SK-N-DZ (cell line): ENCODE measurements at regions not wholly inside any gene's neighbourhood (a gene's known extent, or its start where the extent isn't known, plus 50 kb on each side); places are given as distances from the start of the nearest gene placed in this dataset.
"Not testable (repeated sequence)": the region's sequence is repeated elsewhere in the genome, so short reads cannot be mapped to it uniquely, and the experiment has no call there.

Experiments used
- DNase-seq: peaks from one replicate; pipeline ENCODE4 v3.0.0-alpha.2; 2015; ENCODE audit warnings: low spot score

DNA sequence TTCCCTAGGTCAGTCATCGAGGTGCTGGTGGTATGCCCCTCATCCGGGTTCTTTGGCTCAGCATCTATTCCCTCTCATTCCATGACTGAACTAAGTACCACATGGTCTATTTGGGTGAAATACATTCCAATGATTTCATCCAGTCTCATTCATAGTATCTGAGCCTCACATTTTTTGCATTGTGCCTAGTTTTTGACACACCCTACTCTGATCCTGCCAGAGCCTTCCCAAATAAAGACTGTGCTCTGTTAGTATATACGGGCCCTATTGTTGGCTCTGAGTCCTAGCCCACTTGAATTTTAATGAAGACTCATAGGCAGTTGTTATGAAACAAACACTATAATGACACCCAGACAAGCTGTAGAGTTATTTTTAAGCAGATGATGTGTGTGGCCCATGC, 740.7 kb downstream of the CETN3 start:
- no peak for DNase-seq

GRCh38 chr5:89662499-89662898, 747.1 kb downstream of the CETN3 start:
- DNase-seq: no peak

GRCh38 chr5:89638871-89639270, 755.9 kb upstream of the MEF2C start:
- no peak for DNase-seq

- DNase-seq: not testable (repeated sequence)
These were observed 751.2 kb upstream of the MEF2C start for GRCh38 chr5:89634176-89634575.

- not testable (repeated sequence) for DNase-seq
These were observed 747.1 kb upstream of the MEF2C start for GRCh38 chr5:89630064-89630463.

- no peak for DNase-seq
These were observed 746.1 kb upstream of the MEF2C start for GRCh38 chr5:89628876-89629635.

DNA sequence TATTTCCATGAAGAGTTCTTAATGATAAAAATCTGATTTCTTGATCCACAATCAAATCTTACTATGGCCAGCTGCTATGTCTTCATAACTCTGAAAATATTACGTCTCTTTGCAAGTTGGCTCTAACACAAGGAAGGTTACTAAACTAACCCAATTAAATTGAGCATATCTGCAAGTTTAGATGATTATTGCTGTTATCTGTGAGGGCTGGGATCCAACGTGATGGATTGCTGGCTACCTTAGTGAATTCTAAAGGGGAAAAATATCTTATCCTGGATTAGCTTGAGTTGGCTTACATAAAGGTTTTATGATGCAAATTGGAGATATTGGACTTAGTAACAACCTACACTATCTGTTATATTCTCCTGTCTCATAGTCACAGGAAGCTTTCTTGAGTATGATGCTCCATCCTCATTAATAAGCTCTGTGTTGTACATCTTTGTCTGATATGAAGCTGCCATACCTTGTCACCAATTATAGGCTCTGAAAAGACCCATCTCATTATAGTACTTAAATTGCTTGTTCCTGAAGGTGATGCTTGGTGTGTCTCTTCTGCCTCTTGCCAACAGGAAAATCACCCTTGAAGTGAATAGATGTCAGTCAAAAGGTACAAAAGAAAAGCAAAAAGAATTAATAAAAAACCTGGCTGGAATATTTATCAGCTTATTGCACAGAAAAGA, 733.0 kb upstream of the MEF2C start:
- peak; percentile 56 for DNase-seq

DNA sequence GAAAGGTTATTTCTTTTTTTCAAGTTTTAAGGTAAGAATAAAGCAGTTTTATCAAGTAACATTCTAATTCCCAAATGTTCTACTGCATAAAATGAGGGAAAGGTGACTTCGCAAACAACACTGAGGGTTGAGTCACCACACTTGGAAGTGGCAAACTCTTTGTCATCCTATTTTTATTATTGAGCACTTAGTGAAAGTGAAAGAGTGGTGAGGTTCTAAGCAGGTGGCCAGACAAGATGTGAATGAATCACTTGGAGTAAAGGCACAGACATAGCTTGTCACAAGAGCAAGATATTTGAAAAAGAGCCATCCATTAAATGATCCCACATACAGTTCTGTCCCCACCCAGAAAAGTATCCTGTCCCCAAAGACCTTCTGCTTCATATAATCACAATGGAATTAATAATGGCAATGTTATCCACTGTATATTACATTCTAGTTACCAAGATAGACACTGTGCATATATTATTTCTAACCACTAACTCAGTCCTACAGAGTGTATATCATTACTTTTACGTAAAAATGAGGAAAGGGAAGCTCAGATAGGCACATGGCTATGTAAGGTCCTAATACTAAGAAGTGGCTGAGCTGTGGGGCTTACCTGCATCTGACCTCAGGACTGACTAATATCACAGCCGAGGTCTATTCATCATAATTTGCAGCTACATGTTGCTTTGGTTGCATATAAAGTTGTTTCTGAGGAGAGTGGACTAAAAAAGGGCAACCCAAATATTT, 730.4 kb upstream of the MEF2C start:
- no peak for DNase-seq

DNA sequence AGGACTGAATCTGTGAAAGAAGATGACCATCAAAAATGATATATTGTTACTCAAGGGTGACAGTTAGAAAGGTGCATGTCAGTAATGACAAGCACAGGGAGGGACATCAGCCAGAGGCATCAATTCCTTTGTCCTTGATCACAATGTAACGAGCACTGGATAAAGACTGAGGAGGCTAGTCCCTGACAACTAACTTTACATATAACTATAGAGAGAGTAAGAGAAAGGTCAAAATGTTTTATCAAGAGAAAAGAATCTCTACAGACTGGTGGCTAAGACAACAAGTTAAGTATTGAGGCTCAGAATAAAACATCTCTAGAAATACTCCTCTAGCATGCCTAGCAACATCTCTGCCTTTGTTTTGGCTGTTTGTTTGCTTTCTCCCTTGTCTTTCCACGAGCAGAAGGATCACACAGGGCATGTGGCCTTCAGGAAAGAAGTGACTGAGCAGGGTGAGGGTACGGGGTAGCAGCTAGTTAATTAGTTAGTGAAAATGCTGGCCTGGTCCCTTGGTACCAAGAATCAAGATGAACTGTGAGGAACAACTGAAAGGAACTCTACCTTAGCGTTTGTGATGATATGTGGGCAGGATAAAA, 724.1 kb upstream of the MEF2C start:
- DNase-seq: no peak

DNA sequence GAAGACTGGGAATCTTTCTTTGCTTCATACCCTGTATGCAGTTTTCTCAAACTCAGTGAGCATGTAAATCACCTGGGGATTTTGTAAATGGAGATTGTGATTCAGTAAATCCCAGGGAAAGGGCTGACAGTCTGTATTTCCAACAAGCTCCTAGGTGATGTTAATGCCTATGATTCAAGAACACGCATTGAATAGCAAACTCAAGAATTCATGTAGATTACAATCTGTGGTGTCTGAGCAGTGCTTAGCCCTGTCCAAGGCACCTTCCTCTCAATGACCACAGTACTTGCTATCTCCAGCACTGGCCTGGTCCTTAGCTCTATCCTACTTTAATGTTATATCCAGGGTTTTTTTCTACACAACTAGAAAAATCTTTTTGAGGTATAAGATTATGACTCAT, 721.4 kb upstream of the MEF2C start:
- no peak for DNase-seq

DNA sequence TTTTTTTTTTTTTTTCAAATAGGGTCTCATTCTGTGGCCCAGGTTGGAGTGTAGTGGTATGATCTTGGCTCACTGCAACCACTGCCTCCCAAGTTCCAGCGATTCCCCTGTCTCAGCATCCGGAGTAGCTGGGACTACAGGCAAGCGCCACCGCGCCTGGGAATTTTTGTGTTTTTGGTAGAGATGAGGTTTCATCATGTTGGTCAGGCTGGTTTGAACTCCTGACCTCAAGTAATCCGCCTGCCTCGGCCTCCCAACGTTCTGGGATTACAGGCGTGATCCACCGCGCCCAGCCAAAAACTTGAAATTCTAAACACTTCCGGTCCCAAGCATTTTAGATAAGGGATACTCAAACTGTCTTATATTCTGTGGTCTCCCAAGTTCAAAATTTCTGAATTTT, 718.9 kb upstream of the MEF2C start:
- DNase-seq: no peak

- DNase-seq: no peak
These were observed 714.9 kb upstream of the MEF2C start for GRCh38 chr5:89597878-89598277.

- no peak for DNase-seq
These were observed 713.8 kb upstream of the MEF2C start for GRCh38 chr5:89596821-89597220.

- DNase-seq: no peak
These were observed 712.1 kb upstream of the MEF2C start for GRCh38 chr5:89595056-89595455.

DNA sequence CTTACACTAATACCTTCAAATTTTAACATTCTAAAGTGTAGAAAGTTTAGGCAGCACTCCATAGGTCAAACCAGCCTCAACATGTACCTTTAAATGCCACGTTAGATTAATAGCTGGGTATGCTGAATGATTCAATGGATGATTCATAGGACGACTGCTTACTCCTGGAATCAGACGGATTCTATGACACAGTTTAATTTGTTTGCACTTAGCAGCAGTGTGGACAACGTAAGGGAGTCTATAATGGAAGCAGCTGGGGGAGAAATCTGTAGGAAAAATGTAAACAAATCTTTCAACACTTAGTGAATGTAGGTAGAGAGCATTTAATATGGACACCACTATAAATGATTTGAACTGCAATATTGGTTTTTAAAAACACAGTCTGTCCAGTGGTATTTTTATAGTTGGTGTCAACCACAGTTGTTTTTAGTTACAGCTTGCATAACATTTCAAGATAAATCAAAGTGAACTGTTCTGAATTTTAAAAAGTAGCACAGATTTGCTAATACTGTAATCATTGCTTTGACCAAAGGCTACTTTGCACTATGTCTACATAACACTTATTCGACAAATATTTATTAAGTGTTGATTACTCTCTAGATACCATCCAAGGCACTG, 701.5 kb upstream of the MEF2C start:
- no peak for DNase-seq

GRCh38 chr5:89583534-89583933, 700.5 kb upstream of the MEF2C start:
- no peak for DNase-seq

DNA sequence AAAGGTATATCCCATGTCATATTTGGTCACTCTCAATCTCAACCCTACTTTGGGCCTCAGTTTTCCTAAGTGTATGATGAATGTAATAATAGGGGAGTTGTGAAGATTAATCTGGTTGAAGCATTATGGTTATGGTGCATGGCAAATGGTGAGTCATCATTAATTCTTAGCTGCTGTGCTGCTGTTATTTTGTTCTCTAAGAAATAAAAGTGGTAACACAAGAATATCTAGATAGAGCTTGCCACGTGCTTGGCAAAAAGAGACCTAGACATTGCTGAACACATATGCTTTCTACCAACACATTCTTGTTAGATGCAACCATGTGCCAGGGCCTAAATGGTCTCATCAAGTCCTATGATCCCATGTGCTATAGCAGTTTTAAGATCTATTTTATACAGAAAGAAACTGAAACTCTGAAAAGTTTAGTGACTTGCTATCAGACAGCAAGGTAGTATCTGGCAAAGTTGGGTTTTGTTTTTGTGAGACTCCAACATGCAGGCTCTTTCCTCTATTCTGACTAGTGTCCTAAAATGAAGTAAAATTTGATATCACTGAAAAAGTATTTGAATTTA, 699.9 kb upstream of the MEF2C start:
- no peak for DNase-seq

GRCh38 chr5:89580976-89581375, 698.0 kb upstream of the MEF2C start:
- no peak for DNase-seq

DNA sequence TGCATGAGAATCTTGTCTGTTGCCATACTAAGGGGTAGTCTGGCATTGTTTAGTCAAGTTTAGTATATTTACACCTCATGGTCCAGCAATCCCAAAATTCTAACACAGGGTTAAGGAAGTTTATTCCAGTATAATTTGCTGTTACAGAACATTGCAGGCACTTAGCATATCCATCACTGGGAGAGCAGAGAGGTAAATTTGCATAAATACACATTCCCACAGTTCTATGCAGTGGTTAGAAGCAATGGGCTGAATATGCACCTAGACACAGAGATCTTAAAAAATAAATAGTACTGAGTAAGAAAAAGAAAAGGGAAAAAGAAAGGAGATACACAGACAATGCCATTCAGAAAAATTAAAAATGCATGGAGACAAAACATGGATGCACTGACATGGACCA, 692.3 kb upstream of the MEF2C start:
- no peak for DNase-seq

GRCh38 chr5:89573345-89573744, 690.4 kb upstream of the MEF2C start:
- no peak for DNase-seq

DNA sequence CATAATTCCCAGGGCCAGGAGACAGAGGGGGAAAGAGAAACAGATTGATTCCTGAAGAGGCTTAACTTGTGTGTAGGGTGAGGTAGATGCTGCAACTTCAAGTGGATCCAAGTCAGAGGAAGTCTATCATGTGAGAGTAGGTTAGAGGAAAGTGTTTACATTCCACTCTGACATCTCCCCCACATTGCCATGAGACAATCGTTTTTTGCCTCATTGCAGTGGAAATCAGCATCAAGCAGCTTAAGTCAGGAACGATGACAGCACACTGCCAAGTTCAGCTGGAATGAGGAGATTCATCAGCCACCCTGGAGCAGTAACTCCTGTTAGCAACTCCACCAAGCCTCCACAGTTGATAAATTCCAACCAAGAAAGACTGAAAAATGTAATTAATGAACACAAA, 689.7 kb upstream of the MEF2C start:
- DNase-seq: no peak
